ENCODE measurements at regions not wholly inside any gene's neighbourhood (a gene's known extent, or its start where the extent isn't known, plus 50 kb on each side); places are given as distances from the start of the nearest gene placed in this dataset.

DNA sequence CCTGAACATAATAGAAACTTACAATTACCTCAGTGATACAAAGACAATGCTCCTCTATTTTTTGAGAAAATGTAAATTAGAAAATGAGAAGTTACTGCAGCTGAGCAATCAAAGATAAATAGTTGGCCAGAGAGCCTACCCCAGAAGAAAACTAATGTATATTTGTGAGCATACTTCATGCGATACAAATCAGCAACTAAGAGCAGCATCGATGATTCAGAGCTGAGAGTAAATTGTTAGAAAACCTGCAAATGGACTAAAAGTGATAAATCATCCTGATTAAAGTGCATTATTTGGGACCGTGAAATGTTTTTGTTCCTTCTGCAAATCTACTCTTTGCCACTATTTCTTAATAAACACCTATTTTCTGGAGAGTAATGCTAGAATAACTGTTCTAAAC lies 285.7 kb downstream of the PPP1R3A start:
- H3K27me3 Mint-ChIP-seq (ENCODE audit: low read depth, poor library complexity), result peaks cover 2% of the 10 kb centered on the region

DNA sequence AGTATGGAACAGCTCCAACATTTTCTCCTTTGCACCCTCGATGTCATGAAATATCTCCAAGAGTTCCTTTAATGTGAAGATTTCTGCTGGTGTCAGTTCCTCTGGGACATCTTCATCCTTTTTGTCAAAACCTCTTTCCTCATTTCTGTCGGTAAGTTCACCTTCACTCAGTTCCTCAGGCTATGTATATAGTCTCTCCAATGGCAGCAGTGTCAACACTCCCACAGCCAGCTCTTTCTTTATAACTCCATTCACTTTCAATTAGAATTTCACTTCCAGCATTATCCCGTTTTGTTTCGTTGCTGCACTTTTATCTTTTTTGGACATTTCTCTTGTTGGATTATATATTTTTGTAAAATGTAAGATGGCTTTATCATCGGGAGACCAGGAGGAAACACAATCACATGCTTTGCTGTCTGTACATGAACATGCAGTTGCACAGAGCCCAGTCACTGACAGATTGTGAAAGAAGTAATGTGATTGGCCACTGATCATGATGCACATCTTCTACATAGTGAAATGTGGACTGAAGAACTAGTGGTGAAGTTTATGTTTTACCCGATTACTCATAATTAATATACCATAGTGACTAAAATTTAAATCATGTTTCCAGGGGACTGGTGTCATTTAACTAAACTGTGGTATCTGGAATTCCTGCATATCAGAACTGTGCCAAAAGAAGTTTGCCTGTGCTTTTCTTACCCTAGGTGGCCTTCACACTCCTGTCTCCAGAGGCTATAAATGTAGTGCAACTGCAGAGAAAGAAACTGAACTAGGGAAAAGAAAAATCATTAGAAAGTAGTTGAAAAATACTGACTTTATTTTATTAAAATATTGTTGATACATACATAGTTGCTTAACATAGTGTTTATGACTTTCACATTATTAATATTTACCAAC lies 289.6 kb downstream of the PPP1R3A start:
- no peaks in the 10 kb centered on the region for H3K4me1 Mint-ChIP-seq
- no peak overlapping the region for H3K27ac Mint-ChIP-seq
- H3K27me3 Mint-ChIP-seq (ENCODE audit: low read depth, poor library complexity), result no peaks in the 10 kb centered on the region
- no peak overlapping the region for H3K4me3 Mint-ChIP-seq
- no peaks in the 10 kb centered on the region for H3K36me3 Mint-ChIP-seq (ENCODE audit: low read depth)
- H3K9me3 Mint-ChIP-seq, result no peaks in the 10 kb centered on the region
- TF ChIP-seq, protein P1, sequence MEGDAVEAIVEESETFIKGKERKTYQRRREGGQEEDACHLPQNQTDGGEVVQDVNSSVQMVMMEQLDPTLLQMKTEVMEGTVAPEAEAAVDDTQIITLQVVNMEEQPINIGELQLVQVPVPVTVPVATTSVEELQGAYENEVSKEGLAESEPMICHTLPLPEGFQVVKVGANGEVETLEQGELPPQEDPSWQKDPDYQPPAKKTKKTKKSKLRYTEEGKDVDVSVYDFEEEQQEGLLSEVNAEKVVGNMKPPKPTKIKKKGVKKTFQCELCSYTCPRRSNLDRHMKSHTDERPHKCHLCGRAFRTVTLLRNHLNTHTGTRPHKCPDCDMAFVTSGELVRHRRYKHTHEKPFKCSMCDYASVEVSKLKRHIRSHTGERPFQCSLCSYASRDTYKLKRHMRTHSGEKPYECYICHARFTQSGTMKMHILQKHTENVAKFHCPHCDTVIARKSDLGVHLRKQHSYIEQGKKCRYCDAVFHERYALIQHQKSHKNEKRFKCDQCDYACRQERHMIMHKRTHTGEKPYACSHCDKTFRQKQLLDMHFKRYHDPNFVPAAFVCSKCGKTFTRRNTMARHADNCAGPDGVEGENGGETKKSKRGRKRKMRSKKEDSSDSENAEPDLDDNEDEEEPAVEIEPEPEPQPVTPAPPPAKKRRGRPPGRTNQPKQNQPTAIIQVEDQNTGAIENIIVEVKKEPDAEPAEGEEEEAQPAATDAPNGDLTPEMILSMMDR (IDR thresholded peaks at IDR 0.05), result no peak
- DNase-seq, result no peak

More for the DNA sequence above, 285.7 kb downstream of the PPP1R3A start:
- Mint-ChIP-seq H3K4me3 (no peak overlapping the region), H3K9me3 (no peaks in the 10 kb centered on the region), H3K27ac (no peak overlapping the region), H3K36me3 (ENCODE audit: low read depth) (no peaks in the 10 kb centered on the region), H3K4me1 (no peaks in the 10 kb centered on the region)
- TF ChIP-seq, protein P1 (IDR thresholded peaks at IDR 0.05), result no peak
- DNase-seq, result no peak

DNA sequence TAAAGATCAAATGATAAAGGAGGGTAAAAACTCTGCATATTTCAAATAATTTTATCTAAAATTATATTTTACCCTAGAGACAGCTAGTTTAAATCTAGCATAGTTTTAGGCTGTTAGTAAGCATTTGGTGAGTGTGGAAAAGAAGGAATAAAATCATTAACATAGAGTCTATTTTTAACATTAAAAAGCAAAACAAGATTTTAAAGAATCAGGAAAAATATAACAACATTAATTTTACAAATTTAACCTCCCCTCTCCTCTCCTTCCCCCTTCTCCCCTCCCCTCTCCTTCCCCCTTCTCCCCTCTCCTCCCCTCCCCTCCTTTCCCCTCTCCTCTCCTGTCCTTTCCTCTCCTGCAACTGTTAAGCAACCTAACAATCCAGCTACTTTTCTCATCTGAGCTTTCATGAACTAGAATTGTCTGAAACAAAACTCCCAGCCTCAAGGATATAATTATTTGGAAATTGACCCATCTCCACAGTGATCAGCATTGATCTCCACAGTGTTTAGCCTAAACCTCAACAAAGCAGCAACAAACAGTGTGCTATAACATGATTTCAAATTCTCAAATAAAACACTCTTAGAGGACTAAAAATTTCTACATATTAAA lies 293.2 kb downstream of the PPP1R3A start:
- no peaks in the 10 kb centered on the region for H3K27me3 Mint-ChIP-seq (ENCODE audit: low read depth, poor library complexity)
- H3K9me3 Mint-ChIP-seq, result peaks cover 30% of the 10 kb centered on the region
- peaks cover 9% of the 10 kb centered on the region for H3K36me3 Mint-ChIP-seq (ENCODE audit: low read depth)
- TF ChIP-seq, protein P1 (IDR thresholded peaks at IDR 0.05), result no peak
- no peak overlapping the region for H3K27ac Mint-ChIP-seq
- DNase-seq, result no peak
- H3K4me3 Mint-ChIP-seq, result no peak overlapping the region
- H3K4me1 Mint-ChIP-seq, result no peaks in the 10 kb centered on the region

DNA sequence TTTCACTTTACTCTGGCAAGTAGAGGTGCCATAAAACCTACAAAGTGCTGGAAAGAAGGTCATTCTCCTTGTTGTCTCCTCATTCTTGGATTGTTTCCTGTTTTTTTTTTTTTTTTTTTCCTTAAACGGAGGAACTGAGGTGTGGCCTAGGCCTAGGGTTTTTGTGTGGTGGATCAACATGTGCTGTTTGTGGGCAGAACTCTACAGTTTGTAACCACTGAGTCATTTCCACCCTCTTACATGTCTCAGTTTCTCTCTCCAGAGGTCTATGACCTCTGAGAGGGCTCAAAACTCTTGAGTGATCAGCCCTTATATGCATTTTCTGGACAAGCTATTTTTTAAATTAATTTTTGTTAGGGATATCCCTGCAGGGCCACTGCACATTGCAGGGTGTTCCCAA lies 296.0 kb downstream of the PPP1R3A start:
- Mint-ChIP-seq H3K36me3 (ENCODE audit: low read depth) (peaks cover 15% of the 10 kb centered on the region), H3K4me1 (no peaks in the 10 kb centered on the region), H3K9me3 (peaks cover 50% of the 10 kb centered on the region), H3K4me3 (no peak overlapping the region), H3K27ac (no peak overlapping the region), H3K27me3 (ENCODE audit: low read depth, poor library complexity) (no peaks in the 10 kb centered on the region)
- DNase-seq, result no peak
- TF ChIP-seq, protein P1 (IDR thresholded peaks at IDR 0.05), result no peak

DNA sequence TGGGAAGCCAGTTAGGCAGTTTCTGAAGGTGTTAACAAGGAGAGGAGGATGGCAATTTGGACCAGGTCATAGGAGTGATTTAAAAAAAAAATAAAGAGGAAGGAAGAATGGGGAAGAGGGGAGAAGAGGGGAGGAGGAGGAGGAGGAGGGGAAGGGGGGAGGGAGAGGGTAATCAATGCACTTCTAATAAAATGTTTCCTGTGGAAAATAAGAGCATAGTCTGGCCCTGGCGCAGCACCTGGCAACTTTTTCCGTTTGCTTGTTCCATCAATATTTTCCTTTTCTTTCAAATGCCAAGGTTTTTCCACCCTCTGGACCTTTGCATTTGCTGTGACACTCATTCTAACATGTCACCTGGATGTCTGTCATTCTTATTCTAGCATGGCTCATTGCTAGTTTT lies 308.2 kb downstream of the PPP1R3A start:
- Mint-ChIP-seq H3K27me3 (ENCODE audit: low read depth, poor library complexity) (no peaks in the 10 kb centered on the region), H3K4me3 (no peak overlapping the region), H3K9me3 (no peaks in the 10 kb centered on the region), H3K36me3 (ENCODE audit: low read depth) (no peaks in the 10 kb centered on the region), H3K4me1 (peaks cover 3% of the 10 kb centered on the region), H3K27ac (no peak overlapping the region)
- DNase-seq, result no peak
- TF ChIP-seq, protein P1 (IDR thresholded peaks at IDR 0.05), result no peak

Data from nephron progenitor cell (in vitro differentiated cells).